Testis (tissue), 2 donors: ENCODE measurements at regions not wholly inside any gene's neighbourhood (a gene's known extent, or its start where the extent isn't known, plus 50 kb on each side); places are given as distances from the start of the nearest gene placed in this dataset.

Experiments used
- DNase-seq: peaks from one replicate; pipeline ENCODE4 v3.0.0-alpha.2; 2019
- H3K27ac ChIP-seq, 2 donors: fragments of 200-600 bp; sonication (generic); one replicate each; pipeline ENCODE4 v1.5.1; 2019
- H3K27me3 ChIP-seq: fragments of 200-600 bp; sonication (generic); one replicate; pipeline ENCODE4 v1.5.1; 2019
- H3K36me3 ChIP-seq: fragments of 200-600 bp; sonication (generic); one replicate; pipeline ENCODE4 v1.5.1; 2017; ENCODE audit warnings: low read depth; ENCODE audit errors: missing control alignments
- H3K4me1 ChIP-seq: fragments of 200-600 bp; sonication (generic); one replicate; pipeline ENCODE4 v1.5.1; 2019
- H3K4me3 ChIP-seq, 2 donors: fragments of 200-600 bp; sonication (generic); one replicate each; pipeline ENCODE4 v1.5.1; 2017 to 2019
- H3K9me3 ChIP-seq: fragments of 200-600 bp; sonication (generic); one replicate; pipeline ENCODE4 v1.5.1; 2017
- CTCF ChIP-seq, 3 experiments: fragments of 450-650 bp in 2 of 3; fragments of 200-600 bp in 1 of 3; sonication (generic) in 1 of 3; IDR thresholded peaks; one replicate each; pipeline ENCODE4 v1.5.1; 2016 to 2019; ENCODE audit warnings: antibody characterized with exemption in 3 of 3, mild to moderate bottlenecking in 2 of 3, moderate library complexity in 1 of 3
- POLR2A ChIP-seq: fragments of 450-650 bp; IDR thresholded peaks from one replicate; pipeline ENCODE4 v1.6.1; 2017; ENCODE audit warnings: antibody characterized with exemption, mild to moderate bottlenecking, moderate library complexity
- WGBS, 2 donors: methylation state at CpG; one replicate each; pipeline ENCODE4 v1.1.5; 2018; 5-methylcytosine and 5-hydroxymethylcytosine counted together
- intact Hi-C: fragments of 100-400 bp; cut with DNase I; formaldehyde crosslinking; loops from one replicate; pipeline ENCODE4 v1.15.1; 2023; ENCODE audit warnings: low total_unique reads

GRCh38 chr14:83899706-83900105 is 1630.2 kb upstream of the FLRT2 start:
- H3K4me1 ChIP-seq, result no peaks in the 10 kb centered on the region
- H3K9me3 ChIP-seq, result no peaks in the 10 kb centered on the region
- H3K36me3 ChIP-seq, result no peaks in the 10 kb centered on the region
- no peak for TF ChIP-seq POLR2A
- TF ChIP-seq CTCF (IDR thresholded peaks at IDR 0.05), result no peak
- 87 to 90% methylated on average over 3 of the region's 3 CpGs for WGBS, 2 donors
- intact Hi-C loops, result no loop called here
- H3K27ac ChIP-seq, result no peak overlapping the region
- no peaks in the 10 kb centered on the region for H3K27me3 ChIP-seq
- DNase-seq, result no peak
- no peak overlapping the region for H3K4me3 ChIP-seq

- intact Hi-C loops, result no loop called here
- Histone ChIP-seq H3K27me3 (no peaks in the 10 kb centered on the region), H3K4me1 (no peaks in the 10 kb centered on the region), H3K27ac (no peak overlapping the region), H3K4me3 (no peak overlapping the region), H3K9me3 (no peaks in the 10 kb centered on the region), H3K36me3 (no peaks in the 10 kb centered on the region)
- TF ChIP-seq POLR2A (no peak), CTCF (IDR thresholded peaks at IDR 0.05) (no peak)
- whole genome bisulfite sequencing, 2 donors, result 94 to 100% methylated on average over 1 of the region's 1 CpG
- DNase-seq, result no peak
Measured at GRCh38 chr14:83905157-83905556, 1624.8 kb upstream of the FLRT2 start.

GRCh38 chr14:83908419-83908818 is 1621.5 kb upstream of the FLRT2 start:
- no peak overlapping the region for H3K4me3 ChIP-seq
- WGBS, 2 donors, result 85 to 90% methylated on average over 3 of the region's 3 CpGs
- H3K27me3 ChIP-seq, result no peaks in the 10 kb centered on the region
- no peaks in the 10 kb centered on the region for H3K4me1 ChIP-seq
- DNase-seq, result no peak
- no peaks in the 10 kb centered on the region for H3K36me3 ChIP-seq
- no peaks in the 10 kb centered on the region for H3K9me3 ChIP-seq
- no peak overlapping the region for H3K27ac ChIP-seq
- TF ChIP-seq CTCF (IDR thresholded peaks at IDR 0.05) (no peak), POLR2A (no peak)
- intact Hi-C loops, result no loop called here

- 86 to 88% methylated on average over 1 of the region's 1 CpG for WGBS, 2 donors
Measured at GRCh38 chr14:83909507-83909906, 1620.4 kb upstream of the FLRT2 start.

More at GRCh38 chr14:83909507-83909906, 1620.4 kb upstream of the FLRT2 start:
- Histone ChIP-seq H3K4me1 (no peaks in the 10 kb centered on the region), H3K4me3 (no peak overlapping the region), H3K27ac (no peak overlapping the region), H3K36me3 (no peaks in the 10 kb centered on the region), H3K27me3 (no peaks in the 10 kb centered on the region), H3K9me3 (no peaks in the 10 kb centered on the region)
- intact Hi-C loops, result no loop called here
- DNase-seq, result no peak
- TF ChIP-seq POLR2A (no peak), CTCF (IDR thresholded peaks at IDR 0.05) (no peak)
